BJ (cell line): ENCODE measurements at regions not wholly inside any gene's neighbourhood (a gene's known extent, or its start where the extent isn't known, plus 50 kb on each side); places are given as distances from the start of the nearest gene placed in this dataset.
A peak's percentile ranks its signal among the peaks of the same experiment; 100 is the strongest.

Source experiments
- CTCF ChIA-PET: fragments of 350-600 bp; formaldehyde crosslinking; extraction: SDS; loops from one replicate; lab custom pipeline; 2021; ENCODE audit warnings: antibody characterized with exemption, inconsistent platforms; lab: Yijun Ruan, JAX
- POLR2A ChIA-PET: fragments of 300-600 bp; sonication (Branson Sonifier 250); formaldehyde crosslinking; extraction: SDS; loops from one replicate; lab custom pipeline; 2021; ENCODE audit warnings: antibody characterized with exemption; lab: Charles Lee
- DNase-seq: peaks from one replicate; pipeline ENCODE4 v3.0.0-alpha.2; 2011; ENCODE audit warnings: low read depth
- H3K27me3 ChIP-seq: 2 replicates; pipeline ENCODE4 v1.6.0; 2011; ENCODE audit warnings: low read length; ENCODE audit not compliant: control insufficient read depth, insufficient read depth
- H3K36me3 ChIP-seq: 2 replicates; pipeline ENCODE4 v1.5.1; 2011; ENCODE audit warnings: low read length; ENCODE audit not compliant: control insufficient read depth, insufficient read depth
- H3K4me3 ChIP-seq: 2 replicates; pipeline ENCODE4 v1.5.1; 2011; ENCODE audit warnings: low read depth, mild to moderate bottlenecking, control low read depth, low read length
- CTCF ChIP-seq: IDR thresholded peaks from 2 replicates; pipeline ENCODE4 v1.5.1; 2011; ENCODE audit warnings: low read depth, mild to moderate bottlenecking, control low read depth, inconsistent platforms, low read length, moderate library complexity; ENCODE audit not compliant: insufficient read depth

DNA sequence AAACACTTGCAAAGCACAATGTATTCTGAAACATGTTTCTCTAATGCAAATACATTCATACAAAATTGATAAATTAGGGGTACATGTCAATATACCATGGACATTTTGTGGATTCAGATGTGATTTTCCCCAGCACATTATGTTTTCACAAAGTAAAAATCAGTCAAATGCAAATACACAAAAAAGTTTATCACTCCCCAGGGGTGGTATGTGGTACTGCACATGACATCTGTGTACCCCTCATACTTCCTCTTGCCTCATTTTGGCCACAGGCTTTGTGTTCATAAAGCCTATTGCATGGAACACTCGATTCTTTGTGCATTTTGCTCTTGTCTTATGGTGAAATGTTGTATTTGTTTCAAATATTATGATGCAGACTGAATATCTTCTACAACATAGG lies 116.8 kb upstream of the PDE4D start:
- no peak for DNase-seq
- Histone ChIP-seq H3K36me3 (no peaks in the 10 kb centered on the region), H3K4me3 (no peak overlapping the region), H3K27me3 (no peaks in the 10 kb centered on the region)
- POLR2A ChIA-PET = no interaction called here
- CTCF ChIA-PET = interaction anchor here (0.6 kb wide), 1 partner anchor 23 kb away, joined by 3 read pairs; no protein-coding TSS in a partner anchor
- 0 out of 2 replicates have a peak, but pooled peaks have one; percentile 6 for TF ChIP-seq CTCF

GRCh38 chr5:60007729-60008128 lies 114.2 kb upstream of the PDE4D start:
- Histone ChIP-seq H3K27me3 (no peaks in the 10 kb centered on the region), H3K4me3 (no peak overlapping the region), H3K36me3 (no peaks in the 10 kb centered on the region)
- CTCF ChIA-PET = no interaction called here
- TF ChIP-seq CTCF = no peak
- DNase-seq = no peak
- POLR2A ChIA-PET = no interaction called here

DNA sequence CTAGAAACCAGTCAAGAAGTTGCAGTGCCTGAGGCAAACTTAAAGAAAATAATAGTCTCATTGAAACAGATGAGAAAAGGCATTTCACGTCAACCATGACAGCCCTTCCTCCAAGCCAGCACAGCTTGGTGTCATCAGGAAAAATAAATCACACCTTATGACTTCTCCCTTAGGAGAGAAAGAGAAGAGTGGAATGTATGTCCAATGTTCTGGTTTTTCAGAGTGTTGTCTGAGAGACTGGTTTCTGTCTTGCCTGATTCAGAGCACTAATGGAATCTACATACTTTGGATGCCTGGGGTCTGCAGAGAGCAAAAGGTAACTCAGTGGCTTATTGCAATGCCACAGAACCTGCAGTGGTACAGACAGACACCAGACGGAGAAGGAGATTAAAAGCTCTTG lies 105.5 kb upstream of the PDE4D start:
- TF ChIP-seq CTCF = no peak
- Histone ChIP-seq H3K36me3 (no peaks in the 10 kb centered on the region), H3K27me3 (no peaks in the 10 kb centered on the region), H3K4me3 (no peak overlapping the region)
- ChIA-PET POLR2A (no interaction called here), CTCF (interaction anchor here (1.0 kb wide), 1 partner anchor 51 kb away, joined by 3 read pairs; no protein-coding TSS in a partner anchor)
- peak; percentile 34 for DNase-seq

GRCh38 chr5:59992206-59992605 lies 98.7 kb upstream of the PDE4D start:
- POLR2A ChIA-PET = no interaction called here

GRCh38 chr5:59988396-59988795 lies 94.9 kb upstream of the PDE4D start:
- DNase-seq = no peak
- Histone ChIP-seq H3K4me3 (no peak overlapping the region), H3K27me3 (no peaks in the 10 kb centered on the region), H3K36me3 (no peaks in the 10 kb centered on the region)
- no peak for TF ChIP-seq CTCF
- ChIA-PET CTCF (interaction anchor here (0.7 kb wide), 1 partner anchor 235 kb away, joined by 4 read pairs; no protein-coding TSS in a partner anchor), POLR2A (no interaction called here)

More at GRCh38 chr5:59992206-59992605, 98.7 kb upstream of the PDE4D start:
- Histone ChIP-seq H3K4me3 (no peak overlapping the region), H3K36me3 (no peaks in the 10 kb centered on the region), H3K27me3 (no peaks in the 10 kb centered on the region)
- no peak for TF ChIP-seq CTCF
- CTCF ChIA-PET = no interaction called here
- no peak for DNase-seq
